Bone marrow (tissue), 2 donors: ENCODE measurements at regions not wholly inside any gene's neighbourhood (a gene's known extent, or its start where the extent isn't known, plus 50 kb on each side); places are given as distances from the start of the nearest gene placed in this dataset.

Experiments
- DNase-seq, 2 donors: peaks; one replicate each; lab custom pipeline; 2025; lab: John Stamatoyannopoulos, UW

DNA sequence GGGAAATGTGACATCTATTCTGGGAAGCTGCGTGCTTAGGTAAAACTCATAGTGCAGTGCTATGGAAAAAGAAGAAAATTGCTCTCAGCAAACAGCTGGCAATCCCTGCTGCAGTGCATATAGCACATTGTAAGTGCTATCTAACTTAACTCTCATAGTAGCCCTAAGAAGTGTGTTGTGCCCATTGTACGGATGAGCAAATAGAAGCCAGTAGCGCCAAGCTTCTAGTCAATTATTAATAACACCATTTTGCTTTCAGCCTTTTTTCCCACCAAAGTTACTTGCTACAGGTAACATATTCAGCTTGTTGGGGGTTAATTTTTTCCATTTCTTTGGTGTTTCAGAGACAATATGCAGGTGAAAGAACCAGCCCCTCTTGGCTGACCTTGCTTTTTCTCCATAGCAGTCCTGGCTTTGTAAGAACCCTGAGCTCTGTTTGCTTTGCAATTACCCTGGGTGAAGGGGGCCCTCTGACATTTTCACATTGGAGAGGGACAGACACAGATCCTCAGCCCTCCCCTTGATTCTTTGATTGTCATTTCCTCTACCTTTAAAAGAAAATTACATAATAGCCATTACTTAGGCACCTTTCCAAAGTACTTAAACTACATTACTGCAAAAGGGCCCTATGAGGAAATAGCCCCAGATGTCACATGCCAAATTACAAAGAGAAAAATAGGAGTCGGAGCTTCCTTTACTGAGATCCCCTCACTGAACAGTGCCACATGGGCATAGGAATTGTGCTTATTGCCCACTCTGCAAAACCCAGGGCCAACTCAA is 576.2 kb upstream of the TBX3 start:
- no peak for DNase-seq

DNA sequence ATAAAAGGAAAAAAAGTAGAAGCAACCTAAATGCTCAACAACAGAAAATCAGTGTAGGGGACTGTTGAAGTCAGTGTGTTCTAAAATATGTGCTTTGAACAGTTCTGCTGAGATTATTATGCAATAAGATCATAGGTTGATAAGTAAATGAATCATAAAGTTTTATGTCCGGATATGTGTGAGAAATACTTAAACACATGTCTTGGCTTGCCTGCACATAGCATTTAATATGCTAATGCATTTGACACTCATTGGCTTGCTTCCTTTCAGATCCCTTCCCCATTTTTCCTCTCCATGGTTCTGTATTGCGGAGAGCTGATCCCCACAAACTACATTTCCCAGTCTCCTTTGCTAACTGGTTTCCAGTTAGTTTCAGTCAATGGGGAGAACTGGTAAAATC is 573.8 kb upstream of the TBX3 start:
- no peak for DNase-seq

- no peak for DNase-seq
These were observed 572.0 kb upstream of the TBX3 start for GRCh38 chr12:115255962-115256361.

GRCh38 chr12:115255257-115255656 is 571.3 kb upstream of the TBX3 start:
- DNase-seq, result no peak

DNA sequence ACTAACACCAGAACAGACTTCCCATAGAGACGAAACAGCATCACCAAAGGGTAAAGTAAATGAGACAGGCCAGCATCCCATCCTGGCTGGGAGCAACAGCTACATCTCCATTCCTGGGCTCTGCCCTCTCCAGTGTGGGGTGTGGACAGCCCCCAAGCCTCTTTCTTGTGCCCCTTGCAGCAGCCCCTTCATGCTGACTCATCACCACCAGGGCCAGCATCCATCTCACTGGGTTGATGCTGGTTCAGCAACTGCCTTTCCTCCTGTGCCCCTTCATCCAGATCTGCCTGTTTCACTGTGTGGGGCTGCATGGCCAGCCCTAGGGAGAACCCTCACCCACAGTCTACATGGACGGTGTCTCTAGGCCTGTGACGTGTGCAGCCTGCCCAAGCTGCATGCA is 569.1 kb upstream of the TBX3 start:
- no peak for DNase-seq

DNA sequence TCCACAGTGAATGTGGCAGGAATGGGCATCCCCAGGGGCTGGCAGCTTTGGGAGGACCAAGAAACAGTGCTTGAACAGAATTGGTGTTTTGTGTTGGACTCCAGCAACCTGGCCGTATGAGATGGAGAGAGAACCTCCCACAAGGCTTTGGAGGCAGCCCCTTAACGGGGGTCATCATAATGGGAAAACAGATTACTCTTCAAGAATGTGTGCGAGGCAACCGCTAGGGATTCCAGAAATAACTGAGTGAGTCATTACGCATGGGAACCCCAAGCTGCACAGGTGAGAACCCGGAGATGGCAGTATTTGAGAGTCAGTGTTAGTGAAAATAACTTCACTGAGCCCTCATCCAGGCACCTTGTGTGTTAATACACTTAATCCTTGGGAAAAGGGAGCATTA is 567.8 kb upstream of the TBX3 start:
- no peak for DNase-seq

DNA sequence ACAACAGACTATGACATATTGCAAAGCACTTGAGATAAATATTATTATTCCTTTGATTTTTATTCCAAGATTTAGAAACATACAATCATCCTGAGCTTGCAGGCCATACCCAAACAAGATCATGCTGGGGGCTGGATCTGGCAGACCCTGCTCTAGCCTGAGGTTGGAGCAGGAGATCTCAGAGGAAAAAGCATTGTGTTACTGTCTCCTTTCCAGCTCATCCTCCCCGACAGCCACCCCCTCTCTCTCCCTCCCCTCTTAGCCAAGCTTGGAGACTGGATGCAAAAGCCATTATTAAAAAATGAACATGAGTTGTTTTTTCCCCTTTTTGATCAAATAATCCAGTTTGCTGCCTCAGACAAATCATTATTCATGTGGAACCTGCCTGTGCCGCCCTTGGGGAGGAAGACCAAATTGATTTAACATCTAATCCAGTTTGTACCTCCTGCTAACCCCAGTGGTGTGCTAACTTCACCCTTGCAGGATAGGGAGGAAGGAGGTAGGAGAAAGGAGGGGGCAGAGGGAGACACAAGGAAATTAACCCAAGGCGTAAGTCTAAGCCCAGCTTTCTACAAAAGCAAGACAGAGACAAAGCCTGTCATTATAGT is 565.8 kb upstream of the TBX3 start:
- DNase-seq, result no peak

DNA sequence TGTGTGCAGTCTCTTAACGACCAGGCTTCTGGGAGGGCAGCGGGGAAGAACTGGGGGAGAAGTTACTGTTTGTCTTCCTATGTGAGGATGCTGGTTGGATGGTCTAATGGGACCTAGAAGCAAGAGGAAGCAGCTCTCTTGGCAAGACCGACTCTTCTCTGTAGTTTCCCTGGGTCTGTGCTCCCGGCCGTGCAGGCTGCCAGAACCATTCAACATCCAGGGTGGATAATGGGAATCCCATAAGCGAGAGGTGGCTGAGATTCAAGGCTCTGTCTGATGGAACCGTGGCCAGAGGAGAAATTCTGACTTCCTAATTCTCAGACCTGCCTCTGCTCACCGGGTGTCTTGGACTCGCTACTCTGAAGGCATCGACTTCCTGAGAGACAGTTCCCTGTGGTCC is 561.0 kb upstream of the TBX3 start:
- no peak for DNase-seq

DNA sequence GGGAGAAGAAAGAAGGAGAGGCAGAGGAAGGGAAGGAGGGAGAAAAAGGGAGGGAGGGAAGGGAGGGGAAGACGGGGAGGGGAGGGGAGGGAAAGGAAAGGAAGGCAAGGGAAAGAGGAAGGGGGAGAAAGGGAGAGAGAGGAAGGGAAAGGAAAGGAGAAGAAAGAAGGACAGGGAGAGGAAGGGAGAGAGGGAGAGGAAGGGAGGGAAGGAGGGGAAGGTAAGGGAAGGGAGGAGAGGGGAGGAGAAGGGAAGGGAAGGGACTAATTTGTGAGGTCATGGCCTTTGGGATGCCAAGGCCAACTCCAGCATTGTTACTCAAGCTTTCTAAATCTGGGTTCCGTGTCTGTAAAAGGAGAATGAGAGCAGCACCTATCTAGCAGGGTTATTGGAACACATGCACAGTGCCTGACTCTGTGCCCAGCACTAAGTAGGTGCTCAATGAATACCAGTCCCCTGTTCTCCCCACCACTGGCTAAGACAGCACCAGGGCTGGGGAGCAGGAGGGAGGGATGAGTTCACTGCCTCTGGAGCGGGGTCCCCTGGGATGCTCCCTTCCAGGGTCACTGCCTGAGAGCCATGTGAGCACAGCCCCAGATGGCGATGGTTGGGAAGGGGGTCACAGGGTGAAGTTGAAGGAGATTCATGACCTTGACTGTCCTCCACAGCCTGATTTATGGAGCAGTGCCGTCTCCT is 560.1 kb upstream of the TBX3 start:
- no peak for DNase-seq

GRCh38 chr12:115240251-115240650 is 556.3 kb upstream of the TBX3 start:
- no peak for DNase-seq

GRCh38 chr12:115235880-115236279 is 551.9 kb upstream of the TBX3 start:
- DNase-seq, result no peak

DNA sequence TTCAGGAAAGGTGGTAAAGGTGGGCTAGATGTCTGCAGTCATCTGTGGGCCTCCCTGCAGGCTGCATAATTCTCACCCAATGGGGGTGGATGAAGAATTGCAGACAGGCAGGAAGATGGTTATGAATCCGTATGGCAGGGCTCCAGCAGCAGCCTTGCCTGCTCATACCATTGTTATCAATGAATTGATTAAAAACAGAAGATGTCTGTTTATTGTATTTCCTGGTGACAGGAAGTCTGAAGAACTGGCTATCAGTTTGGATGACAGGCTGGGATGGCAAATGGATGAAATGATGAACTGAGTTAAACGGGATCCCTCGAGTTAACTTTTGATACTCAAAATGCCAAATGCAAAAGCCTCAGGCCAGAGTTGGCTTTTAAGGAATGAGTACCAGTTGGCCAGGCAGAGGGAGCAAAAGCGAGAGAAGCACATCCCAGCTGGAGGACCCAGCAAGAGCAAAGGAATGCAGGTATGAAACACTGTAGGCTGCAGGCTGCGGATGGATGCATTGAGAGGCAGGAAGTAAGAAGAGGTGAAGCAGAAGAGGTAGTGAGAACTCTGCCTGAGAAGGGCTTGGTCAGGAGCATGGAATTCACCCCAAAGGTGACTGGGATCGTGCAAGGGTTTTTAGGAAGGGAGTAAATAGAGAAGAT is 550.0 kb upstream of the TBX3 start:
- DNase-seq, result no peak

- DNase-seq, result no peak
These were observed 548.6 kb upstream of the TBX3 start for GRCh38 chr12:115232455-115233156.

- DNase-seq, result no peak
These were observed 546.6 kb upstream of the TBX3 start for GRCh38 chr12:115230606-115231005.

GRCh38 chr12:115229517-115229916 is 545.5 kb upstream of the TBX3 start:
- DNase-seq, result no peak

DNA sequence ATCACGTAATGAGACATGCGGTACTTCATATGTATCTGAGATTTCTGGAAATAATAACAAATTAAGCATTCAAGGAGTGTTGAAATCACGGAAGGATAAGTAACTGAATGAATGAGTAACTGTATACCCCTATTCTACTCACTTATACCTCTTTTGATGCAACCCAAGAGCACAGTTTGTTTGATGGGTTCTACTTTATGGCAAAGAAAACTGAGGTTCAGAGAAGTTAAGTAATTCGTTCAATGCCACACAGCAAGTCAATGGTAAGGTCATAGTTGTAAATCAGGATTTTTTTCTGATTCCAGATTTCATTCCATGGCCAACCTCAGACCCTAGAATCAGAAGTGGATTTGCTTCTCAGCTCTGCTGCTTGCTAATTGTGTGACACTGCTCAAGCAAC is 544.5 kb upstream of the TBX3 start:
- no peak for DNase-seq

- DNase-seq, result no peak
These were observed 543.2 kb upstream of the TBX3 start for GRCh38 chr12:115227137-115227615.

- DNase-seq, result no peak
These were observed 541.9 kb upstream of the TBX3 start for GRCh38 chr12:115225845-115226244.

DNA sequence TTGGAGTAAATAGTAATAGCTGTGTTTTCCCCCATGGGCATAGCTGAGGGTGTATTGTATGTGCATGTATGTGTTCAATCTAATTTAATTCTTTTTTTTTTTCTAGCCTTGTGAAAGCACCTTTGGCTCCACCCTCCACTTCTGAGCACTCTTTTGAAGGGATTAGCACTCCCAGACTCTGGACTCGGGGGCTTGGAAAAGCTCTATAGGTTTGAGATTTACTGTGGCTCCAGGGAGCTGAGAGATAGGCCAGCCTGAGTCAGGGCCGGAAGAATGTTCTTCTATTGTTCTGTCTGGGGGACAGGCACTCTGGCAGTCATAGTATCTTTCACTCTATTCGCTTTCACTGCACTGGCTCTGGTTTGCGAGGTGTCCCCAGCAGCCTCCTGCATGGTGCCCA is 540.0 kb upstream of the TBX3 start:
- DNase-seq, result no peak

DNA sequence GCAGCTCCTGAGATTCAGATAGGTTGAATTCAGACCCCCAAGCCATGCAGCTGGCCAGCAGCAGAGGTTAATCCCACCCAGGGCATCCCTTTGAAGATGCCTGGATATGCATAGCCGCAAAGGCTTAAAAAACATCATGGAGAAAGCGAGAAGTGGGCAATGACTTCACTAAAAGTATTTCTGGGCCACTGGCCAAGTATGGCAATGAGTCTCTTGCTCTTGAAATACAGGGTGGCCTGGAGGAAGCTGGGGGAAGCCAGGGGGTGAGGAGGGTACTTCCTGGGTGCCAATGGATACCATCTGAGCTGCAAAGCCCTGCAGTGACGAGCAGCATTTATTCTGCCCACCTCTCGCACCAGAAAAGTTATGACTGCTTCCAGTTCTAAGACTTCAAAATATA is 539.3 kb upstream of the TBX3 start:
- no peak for DNase-seq

GRCh38 chr12:115222220-115222619 is 538.2 kb upstream of the TBX3 start:
- DNase-seq, result no peak

DNA sequence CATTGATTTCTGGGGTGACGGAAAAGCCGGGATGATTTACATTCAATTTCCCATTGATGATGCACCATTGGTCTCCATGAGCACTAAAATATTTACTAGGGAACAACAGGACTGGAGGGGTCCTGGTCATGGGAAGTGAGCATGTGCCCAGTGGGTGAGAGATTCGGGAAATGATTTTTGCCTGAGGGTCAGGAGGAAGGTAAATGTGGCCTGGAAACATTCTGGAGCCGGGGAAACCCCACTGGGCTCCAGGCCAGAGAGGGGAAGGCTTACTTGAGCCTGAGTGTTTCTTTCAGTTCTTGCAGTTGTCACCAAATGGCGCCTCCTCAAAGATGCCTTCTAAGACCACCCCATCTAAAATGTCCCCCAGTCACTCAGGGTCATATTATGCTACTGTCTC is 532.3 kb upstream of the TBX3 start:
- no peak for DNase-seq
